ENCODE measurements at regions not wholly inside any gene's neighbourhood (a gene's known extent, or its start where the extent isn't known, plus 50 kb on each side); places are given as distances from the start of the nearest gene placed in this dataset.
"Not testable (repeated sequence)": the region's sequence is repeated elsewhere in the genome, so short reads cannot be mapped to it uniquely, and the experiment has no call there.

DNA sequence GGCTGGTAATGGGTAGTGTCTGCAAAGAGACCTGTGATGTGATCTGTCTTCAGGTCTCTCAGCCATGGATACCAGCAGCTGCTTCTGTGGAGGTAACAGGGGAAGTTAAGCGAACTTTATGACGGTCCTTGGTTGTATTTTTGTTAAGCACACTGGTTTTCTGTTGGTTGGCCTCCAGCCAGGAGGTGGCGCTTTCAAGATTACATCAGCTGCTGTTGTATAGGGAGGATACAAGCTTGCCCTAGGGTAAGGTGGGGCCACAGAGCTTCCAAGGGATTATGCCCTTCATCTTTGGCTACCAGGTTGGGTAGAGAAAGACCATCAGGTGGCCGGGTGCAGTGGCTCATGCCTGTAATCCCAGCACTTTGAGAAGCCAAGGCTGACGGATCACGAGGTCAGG is 834.2 kb upstream of the GALNTL6 start:
- WGBS (ENCODE audit: insufficient coverage) = 93% methylated on average over 6 of the region's 6 CpGs
- DNase-seq (ENCODE audit: low read depth in 4 of 6, low spot score in 6 of 6) = no peak

GRCh38 chr4:170949084-170949483 is 859.3 kb upstream of the AADAT start:
- Histone ChIP-seq H3K36me3 (ENCODE audit: control insufficient read depth, insufficient read depth, low read length) (no peaks in the 10 kb centered on the region), H3K27me3 (ENCODE audit: control insufficient read depth, insufficient read depth, low read length) (no peaks in the 10 kb centered on the region), H3K4me1 (ENCODE audit: control insufficient read depth, insufficient read depth, low read length) (no peaks in the 10 kb centered on the region), H3K27ac (ENCODE audit: low read depth, low read length) (no peak overlapping the region), H3K9me3 (ENCODE audit: control insufficient read depth, insufficient read depth, low read length) (no peaks in the 10 kb centered on the region), H3K4me3 (ENCODE audit: low read depth, low read length) (no peak overlapping the region)
- no CpG with 5 or more reads among the region's 3 CpGs for whole genome bisulfite sequencing (ENCODE audit: insufficient coverage)
- DNase-seq (ENCODE audit: low read depth in 4 of 6, low spot score in 6 of 6) = no peak

More for the DNA sequence above, 834.2 kb upstream of the GALNTL6 start:
- H3K9me3 ChIP-seq (ENCODE audit: control insufficient read depth, insufficient read depth, low read length) = no peaks in the 10 kb centered on the region
- H3K27me3 ChIP-seq (ENCODE audit: control insufficient read depth, insufficient read depth, low read length) = no peaks in the 10 kb centered on the region
- H3K27ac ChIP-seq (ENCODE audit: low read depth, low read length) = no peak overlapping the region
- H3K4me3 ChIP-seq (ENCODE audit: low read depth, low read length) = no peak overlapping the region
- no peaks in the 10 kb centered on the region for H3K4me1 ChIP-seq (ENCODE audit: control insufficient read depth, insufficient read depth, low read length)
- H3K36me3 ChIP-seq (ENCODE audit: control insufficient read depth, insufficient read depth, low read length) = no peaks in the 10 kb centered on the region

DNA sequence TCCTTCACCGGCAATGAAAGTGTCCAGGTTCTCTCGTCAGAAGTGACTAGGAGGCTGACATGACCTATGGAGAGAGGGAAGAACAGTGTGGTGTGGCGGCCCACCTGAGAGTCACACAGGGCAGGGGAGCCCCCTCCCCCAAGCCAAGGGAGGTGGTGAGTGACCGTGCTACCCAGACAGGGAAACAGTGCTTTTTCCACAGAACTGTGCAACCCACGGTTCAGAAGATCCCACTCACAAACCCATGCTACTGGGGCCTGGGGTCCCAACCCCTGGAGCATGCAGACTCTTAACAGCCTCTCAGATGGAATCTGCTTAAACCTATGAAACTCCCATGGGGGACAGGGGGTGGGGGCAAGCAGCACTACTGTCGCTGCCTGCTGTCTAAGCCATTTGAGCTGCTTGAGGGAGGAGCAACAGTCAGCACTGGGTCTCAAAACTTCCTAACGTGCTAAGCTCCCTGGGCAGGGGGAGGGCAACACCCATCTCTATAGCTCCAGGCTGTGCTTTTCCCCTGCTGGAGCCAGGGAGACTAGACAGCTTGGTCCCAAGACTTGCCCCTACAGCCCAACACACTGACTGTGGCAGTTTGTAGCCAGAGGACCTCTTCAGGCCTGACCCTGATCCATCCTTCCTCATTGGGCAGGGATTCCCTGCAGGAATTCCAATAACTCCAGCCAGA is 850.4 kb upstream of the AADAT start:
- Histone ChIP-seq H3K9me3 (ENCODE audit: control insufficient read depth, insufficient read depth, low read length) (no peaks in the 10 kb centered on the region), H3K27me3 (ENCODE audit: control insufficient read depth, insufficient read depth, low read length) (no peaks in the 10 kb centered on the region), H3K27ac (ENCODE audit: low read depth, low read length) (no peak overlapping the region), H3K4me3 (ENCODE audit: low read depth, low read length) (no peak overlapping the region), H3K4me1 (ENCODE audit: control insufficient read depth, insufficient read depth, low read length) (no peaks in the 10 kb centered on the region), H3K36me3 (ENCODE audit: control insufficient read depth, insufficient read depth, low read length) (no peaks in the 10 kb centered on the region)
- no peak for DNase-seq (ENCODE audit: low read depth in 4 of 6, low spot score in 6 of 6)
- WGBS (ENCODE audit: insufficient coverage) = 52% methylated on average over 2 of the region's 7 CpGs

- no CpG with 5 or more reads among the region's 1 CpG for WGBS (ENCODE audit: insufficient coverage)
- no peak for DNase-seq (ENCODE audit: low read depth in 4 of 6, low spot score in 6 of 6)
- Histone ChIP-seq H3K4me1 (ENCODE audit: control insufficient read depth, insufficient read depth, low read length) (no peaks in the 10 kb centered on the region), H3K9me3 (ENCODE audit: control insufficient read depth, insufficient read depth, low read length) (no peaks in the 10 kb centered on the region), H3K27ac (ENCODE audit: low read depth, low read length) (no peak overlapping the region), H3K27me3 (ENCODE audit: control insufficient read depth, insufficient read depth, low read length) (no peaks in the 10 kb centered on the region), H3K36me3 (ENCODE audit: control insufficient read depth, insufficient read depth, low read length) (no peaks in the 10 kb centered on the region), H3K4me3 (ENCODE audit: low read depth, low read length) (no peak overlapping the region)
These were observed 848.8 kb upstream of the AADAT start for GRCh38 chr4:170938588-170938987.

- no CpG with 5 or more reads among the region's 2 CpGs for WGBS (ENCODE audit: insufficient coverage)
- no peaks in the 10 kb centered on the region for H3K9me3 ChIP-seq (ENCODE audit: control insufficient read depth, insufficient read depth, low read length)
These were observed 841.6 kb upstream of the AADAT start for GRCh38 chr4:170931321-170931720.

DNA sequence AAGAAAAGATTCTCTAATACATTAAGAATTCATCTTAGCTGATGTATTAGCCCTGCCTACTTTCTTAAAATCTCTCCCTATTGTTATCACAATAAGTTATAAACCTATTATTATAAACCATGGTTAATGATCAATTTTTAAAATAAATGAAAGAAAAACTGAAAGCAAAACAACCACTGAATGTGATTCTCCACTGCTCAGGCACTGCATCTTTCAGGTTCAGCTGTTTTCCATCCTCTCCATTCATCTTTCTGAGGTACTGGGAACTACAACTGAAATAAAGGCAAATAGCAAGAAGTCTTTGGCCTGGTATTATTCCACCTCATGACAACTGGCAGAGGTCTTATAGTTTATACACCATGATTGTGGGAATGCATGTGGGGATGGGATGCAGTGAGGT is 798.9 kb upstream of the AADAT start:
- Histone ChIP-seq H3K27ac (ENCODE audit: low read depth, low read length) (no peak overlapping the region), H3K4me1 (ENCODE audit: control insufficient read depth, insufficient read depth, low read length) (no peaks in the 10 kb centered on the region), H3K4me3 (ENCODE audit: low read depth, low read length) (no peak overlapping the region), H3K36me3 (ENCODE audit: control insufficient read depth, insufficient read depth, low read length) (no peaks in the 10 kb centered on the region), H3K27me3 (ENCODE audit: control insufficient read depth, insufficient read depth, low read length) (no peaks in the 10 kb centered on the region), H3K9me3 (ENCODE audit: control insufficient read depth, insufficient read depth, low read length) (no peaks in the 10 kb centered on the region)
- DNase-seq (ENCODE audit: low read depth in 4 of 6, low spot score in 6 of 6) = no peak

More at GRCh38 chr4:170931321-170931720, 841.6 kb upstream of the AADAT start:
- peak in 1 of 6 donors; percentile 74 for DNase-seq (ENCODE audit: low read depth in 4 of 6, low spot score in 6 of 6)
- Histone ChIP-seq H3K27ac (ENCODE audit: low read depth, low read length) (no peak overlapping the region), H3K4me1 (ENCODE audit: control insufficient read depth, insufficient read depth, low read length) (no peaks in the 10 kb centered on the region), H3K27me3 (ENCODE audit: control insufficient read depth, insufficient read depth, low read length) (no peaks in the 10 kb centered on the region), H3K4me3 (ENCODE audit: low read depth, low read length) (no peak overlapping the region), H3K36me3 (ENCODE audit: control insufficient read depth, insufficient read depth, low read length) (no peaks in the 10 kb centered on the region)

GRCh38 chr4:170887396-170887795 is 797.6 kb upstream of the AADAT start:
- H3K4me3 ChIP-seq (ENCODE audit: low read depth, low read length) = no peak overlapping the region
- WGBS (ENCODE audit: insufficient coverage) = 23% methylated on average over 3 of the region's 3 CpGs
- peak in 1 of 6 donors; percentile 3 for DNase-seq (ENCODE audit: low read depth in 4 of 6, low spot score in 6 of 6)
- H3K27ac ChIP-seq (ENCODE audit: low read depth, low read length) = no peak overlapping the region
- no peaks in the 10 kb centered on the region for H3K27me3 ChIP-seq (ENCODE audit: control insufficient read depth, insufficient read depth, low read length)
- H3K9me3 ChIP-seq (ENCODE audit: control insufficient read depth, insufficient read depth, low read length) = no peaks in the 10 kb centered on the region
- no peaks in the 10 kb centered on the region for H3K36me3 ChIP-seq (ENCODE audit: control insufficient read depth, insufficient read depth, low read length)
- no peaks in the 10 kb centered on the region for H3K4me1 ChIP-seq (ENCODE audit: control insufficient read depth, insufficient read depth, low read length)

DNA sequence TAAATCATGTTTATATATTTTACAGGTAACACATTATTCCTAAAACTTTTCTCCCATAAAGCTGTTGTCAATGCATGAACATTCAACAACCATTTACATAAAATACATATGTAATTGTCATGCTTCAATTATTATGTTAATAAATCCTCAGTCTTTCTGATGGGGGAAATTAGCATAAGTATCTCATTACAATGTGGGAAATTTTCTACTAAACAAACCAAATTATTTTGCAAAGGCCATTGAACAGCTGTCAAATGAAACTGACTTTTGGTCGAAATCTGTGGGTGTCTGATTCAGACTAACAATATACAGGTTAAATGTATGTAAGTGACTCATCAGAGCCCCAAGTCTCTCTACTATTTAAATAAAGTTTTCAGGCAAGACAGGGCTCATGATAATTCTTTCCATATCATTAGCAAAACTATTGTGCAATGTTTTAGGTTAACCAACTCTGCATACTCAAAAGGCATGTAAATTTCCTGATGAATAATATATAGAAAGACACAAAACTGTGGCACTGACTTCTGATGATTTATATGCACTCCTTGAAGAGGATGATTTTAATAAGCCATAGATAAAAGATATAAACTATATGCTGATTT is 795.3 kb upstream of the AADAT start:
- H3K36me3 ChIP-seq (ENCODE audit: control insufficient read depth, insufficient read depth, low read length) = no peaks in the 10 kb centered on the region
- no peak overlapping the region for H3K4me3 ChIP-seq (ENCODE audit: low read depth, low read length)
- peak in 1 of 6 donors; percentile 53 for DNase-seq (ENCODE audit: low read depth in 4 of 6, low spot score in 6 of 6)
- H3K27me3 ChIP-seq (ENCODE audit: control insufficient read depth, insufficient read depth, low read length) = no peaks in the 10 kb centered on the region
- no peak overlapping the region for H3K27ac ChIP-seq (ENCODE audit: low read depth, low read length)
- WGBS (ENCODE audit: insufficient coverage) = no CpG with 5 or more reads among the region's 1 CpG
- H3K9me3 ChIP-seq (ENCODE audit: control insufficient read depth, insufficient read depth, low read length) = no peaks in the 10 kb centered on the region
- no peaks in the 10 kb centered on the region for H3K4me1 ChIP-seq (ENCODE audit: control insufficient read depth, insufficient read depth, low read length)

DNA sequence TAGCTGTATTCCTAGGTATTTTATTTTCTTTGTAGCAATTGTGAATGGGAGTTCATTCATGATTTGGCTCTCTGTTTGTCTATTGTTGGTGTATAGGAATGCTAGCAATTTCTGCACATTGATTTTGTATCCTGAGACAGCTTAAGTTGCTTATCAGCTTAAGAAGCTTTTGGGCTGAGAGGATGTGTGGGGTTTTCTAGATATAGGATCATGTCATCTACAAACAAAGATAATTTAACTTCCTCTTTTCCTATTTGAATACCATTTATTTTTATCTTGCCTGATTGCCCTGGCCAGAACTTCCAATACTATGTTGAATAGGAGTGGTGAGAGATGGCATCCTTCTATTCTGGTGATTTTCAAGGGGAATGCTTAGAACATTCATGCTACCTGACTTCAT is 791.9 kb upstream of the AADAT start:
- not testable (repeated sequence) for DNase-seq (ENCODE audit: low read depth in 4 of 6, low spot score in 6 of 6)

GRCh38 chr4:170875868-170876267 is 786.1 kb upstream of the AADAT start:
- Histone ChIP-seq H3K36me3 (ENCODE audit: control insufficient read depth, insufficient read depth, low read length) (no peaks in the 10 kb centered on the region), H3K9me3 (ENCODE audit: control insufficient read depth, insufficient read depth, low read length) (no peaks in the 10 kb centered on the region), H3K27ac (ENCODE audit: low read depth, low read length) (no peak overlapping the region), H3K4me1 (ENCODE audit: control insufficient read depth, insufficient read depth, low read length) (no peaks in the 10 kb centered on the region), H3K27me3 (ENCODE audit: control insufficient read depth, insufficient read depth, low read length) (no peaks in the 10 kb centered on the region), H3K4me3 (ENCODE audit: low read depth, low read length) (no peak overlapping the region)
- WGBS (ENCODE audit: insufficient coverage) = 100% methylated on average over 1 of the region's 1 CpG
- DNase-seq (ENCODE audit: low read depth in 4 of 6, low spot score in 6 of 6) = no peak

More for the DNA sequence above, 791.9 kb upstream of the AADAT start:
- not testable (repeated sequence) for H3K9me3 ChIP-seq (ENCODE audit: control insufficient read depth, insufficient read depth, low read length); H3K27ac ChIP-seq (ENCODE audit: low read depth, low read length); H3K27me3 ChIP-seq (ENCODE audit: control insufficient read depth, insufficient read depth, low read length); H3K36me3 ChIP-seq (ENCODE audit: control insufficient read depth, insufficient read depth, low read length); H3K4me1 ChIP-seq (ENCODE audit: control insufficient read depth, insufficient read depth, low read length); H3K4me3 ChIP-seq (ENCODE audit: low read depth, low read length)

Data from spinal cord (tissue), 9 donors.